GM18511 (cell line): ENCODE measurements at regions not wholly inside any gene's neighbourhood (a gene's known extent, or its start where the extent isn't known, plus 50 kb on each side); places are given as distances from the start of the nearest gene placed in this dataset.

Source experiments
- ATAC-seq: cut with Tn5 transposase; IDR thresholded peaks from one replicate; pipeline ENCODE4 v1.9.1; 2021; ENCODE audit warnings: mild to moderate bottlenecking, moderate library complexity; ENCODE audit not compliant: unreplicated experiment

DNA sequence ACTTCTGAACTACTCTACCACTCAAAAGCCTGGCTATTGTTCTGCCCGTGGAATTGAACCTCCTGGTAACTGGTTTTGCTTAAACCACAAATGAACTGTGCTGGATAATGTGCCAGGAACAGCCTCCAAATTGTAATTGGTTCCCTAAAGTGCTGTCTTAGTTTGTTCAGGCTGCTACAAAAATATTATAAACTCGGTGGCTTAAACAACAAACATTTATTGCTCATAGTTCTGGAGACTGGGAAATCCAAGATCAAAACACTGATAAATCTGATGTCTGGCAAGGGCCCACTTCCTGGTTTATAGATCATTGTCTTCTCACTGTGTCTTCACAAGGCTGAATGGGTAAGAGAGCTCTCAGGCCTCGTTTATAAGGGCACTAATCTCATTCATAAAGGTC lies 149.2 kb upstream of the NCKAP5 start:
- no peak for ATAC-seq

DNA sequence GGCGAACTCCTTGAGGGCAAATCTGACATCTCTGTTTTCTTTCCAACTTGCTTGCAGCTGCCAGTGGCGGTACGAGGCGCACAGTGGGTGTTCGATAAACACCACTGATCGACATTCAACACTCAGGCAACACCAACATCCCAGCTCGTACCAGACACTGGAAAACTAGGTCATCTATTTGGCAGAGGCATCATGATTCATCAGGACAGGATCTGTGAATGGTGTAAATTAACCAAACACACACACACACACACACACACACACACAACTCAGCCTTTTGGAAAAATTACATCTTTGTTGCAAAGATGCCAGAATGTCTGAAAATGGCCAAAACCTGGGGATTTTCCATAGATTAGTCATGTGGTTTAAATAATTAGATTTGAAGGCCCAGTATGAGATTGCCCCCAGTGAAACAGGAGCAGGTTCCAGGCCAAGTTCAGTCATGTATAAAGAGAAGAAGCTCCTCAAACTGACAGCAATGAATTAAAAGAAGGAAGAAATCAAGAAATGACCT lies 150.5 kb upstream of the NCKAP5 start:
- no peak for ATAC-seq

DNA sequence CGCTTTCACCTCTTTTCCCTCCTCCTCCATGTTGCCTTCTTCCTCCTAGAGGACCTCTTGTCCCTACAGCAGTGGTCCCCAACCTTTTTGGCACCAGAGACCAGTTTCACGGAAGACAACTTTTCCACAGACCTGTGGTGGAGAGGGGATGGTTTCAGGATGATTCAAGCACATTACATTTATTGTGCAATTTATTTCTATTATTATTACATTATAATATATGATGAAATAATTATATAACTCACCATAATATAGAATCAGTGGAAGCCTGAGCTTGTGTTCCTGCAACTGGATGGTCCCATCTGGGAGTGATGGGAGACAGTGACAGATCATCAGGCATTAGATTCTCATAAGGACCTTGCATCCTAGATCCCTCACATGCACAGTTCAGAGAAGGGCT lies 152.2 kb upstream of the NCKAP5 start:
- ATAC-seq, result no peak

DNA sequence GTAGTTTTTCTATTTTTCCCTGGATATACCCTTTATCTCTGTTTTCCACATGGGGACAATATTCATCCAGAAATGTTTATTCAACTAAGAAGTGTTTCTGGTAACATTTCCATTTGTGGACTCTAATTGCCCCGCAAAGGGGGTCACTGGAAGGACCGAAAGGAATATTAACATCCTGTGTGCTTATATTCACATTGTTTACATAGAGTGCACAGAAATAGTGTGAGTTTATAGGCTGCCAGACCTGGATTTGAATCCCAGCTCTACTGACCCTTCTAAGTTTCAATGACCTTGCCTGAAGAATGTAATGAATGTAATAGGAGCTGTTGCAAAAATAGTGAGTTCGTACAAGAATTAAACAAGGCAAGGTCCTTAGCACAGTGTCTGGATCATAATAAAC lies 152.9 kb upstream of the NCKAP5 start:
- ATAC-seq, result no peak

DNA sequence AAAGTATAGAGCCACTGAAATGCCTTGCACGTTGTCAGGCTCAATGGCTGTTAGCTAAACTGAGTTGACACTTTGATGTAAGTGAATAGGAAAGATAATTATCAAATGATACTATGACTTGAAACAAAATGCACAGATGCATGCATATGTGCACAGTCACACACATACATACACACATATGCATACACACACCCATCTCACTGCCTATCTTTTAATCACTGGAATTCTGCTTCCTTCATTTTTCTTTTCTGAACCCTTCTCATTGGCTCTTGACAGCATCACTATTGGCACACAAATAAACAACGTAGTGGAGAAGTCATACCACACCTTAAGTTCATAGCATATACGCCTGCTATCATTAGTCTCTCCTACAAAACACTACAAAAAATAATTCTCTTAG lies 154.9 kb upstream of the NCKAP5 start:
- no peak for ATAC-seq

DNA sequence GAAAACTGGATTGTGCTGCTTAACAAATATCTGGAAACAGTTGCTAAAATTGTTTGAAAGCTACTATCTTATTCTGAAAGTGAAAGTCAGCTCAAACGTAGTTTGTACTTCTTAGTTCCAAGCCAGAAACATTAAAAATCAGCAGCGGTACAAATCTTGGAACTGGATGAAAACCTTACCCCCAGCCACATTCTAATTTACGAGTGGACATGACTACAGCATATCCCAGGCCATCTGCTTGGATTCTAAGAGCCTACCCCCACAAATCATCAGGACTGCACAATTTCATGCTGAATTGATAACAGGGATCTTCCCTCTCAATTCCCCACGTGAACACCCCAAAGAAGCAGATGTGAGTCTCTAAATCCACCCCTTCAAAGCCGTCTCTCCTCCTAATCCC lies 158.7 kb upstream of the NCKAP5 start:
- no peak for ATAC-seq

DNA sequence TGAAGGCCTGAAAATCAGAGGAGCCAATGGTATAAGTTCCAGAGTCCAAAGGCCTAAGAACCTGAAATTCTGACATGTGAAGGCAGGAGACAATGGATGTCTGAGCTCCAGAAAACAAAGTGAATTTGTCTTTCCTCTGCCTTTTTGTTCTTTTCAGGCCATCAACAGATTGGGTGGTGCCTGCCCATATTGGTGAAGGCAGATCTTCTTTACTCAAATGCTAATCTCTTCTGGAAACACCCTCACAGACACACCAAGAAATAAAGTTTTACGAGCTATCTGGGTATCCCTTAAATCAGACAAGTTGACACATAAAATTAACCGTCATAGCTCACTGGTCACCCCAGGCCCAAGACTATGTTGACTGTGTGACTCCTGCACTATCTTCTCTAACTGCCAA lies 163.8 kb upstream of the NCKAP5 start:
- ATAC-seq, result no peak

DNA sequence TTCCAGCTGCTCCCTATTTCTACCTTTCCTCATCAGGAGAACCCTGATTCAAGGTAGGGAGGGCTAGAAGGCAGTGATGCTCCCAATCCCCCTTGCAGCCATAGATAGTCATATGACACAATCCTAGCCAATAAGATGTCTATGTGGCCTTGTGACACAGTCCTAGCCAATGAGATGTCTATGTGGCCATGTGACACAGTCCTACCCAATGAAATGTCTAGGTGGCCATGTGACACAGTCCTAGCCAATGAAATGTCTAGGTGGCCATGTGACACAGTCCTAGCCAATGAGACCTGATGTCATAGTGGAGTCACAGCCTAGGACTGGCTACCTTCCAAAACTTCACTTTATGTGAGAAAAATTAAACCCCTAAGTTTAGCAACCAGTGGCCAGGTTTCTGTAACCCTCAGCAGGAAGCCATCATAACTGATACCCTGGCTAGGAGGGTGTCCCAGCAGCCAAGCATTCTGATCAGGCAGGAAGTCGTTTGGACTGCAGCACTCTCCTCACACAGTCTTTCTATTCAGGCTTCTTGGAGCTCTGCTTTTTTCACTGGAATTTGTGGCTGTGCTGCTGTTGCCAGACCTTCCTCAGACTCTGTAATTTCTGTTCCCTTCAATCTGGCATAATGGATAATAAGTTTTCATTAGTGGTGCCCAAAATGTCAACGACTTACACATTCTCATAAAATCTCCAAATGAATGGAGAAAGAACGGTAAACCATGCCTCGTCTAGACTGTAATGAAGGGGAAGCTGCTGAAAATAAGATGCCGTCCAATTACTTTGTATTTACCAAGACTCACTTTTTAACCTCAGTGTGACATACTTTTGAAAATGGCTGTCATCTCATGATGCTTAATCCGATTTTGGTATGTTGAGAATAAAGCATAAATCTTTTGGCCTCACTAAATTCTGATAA lies 165.0 kb upstream of the NCKAP5 start:
- ATAC-seq, result no peak

DNA sequence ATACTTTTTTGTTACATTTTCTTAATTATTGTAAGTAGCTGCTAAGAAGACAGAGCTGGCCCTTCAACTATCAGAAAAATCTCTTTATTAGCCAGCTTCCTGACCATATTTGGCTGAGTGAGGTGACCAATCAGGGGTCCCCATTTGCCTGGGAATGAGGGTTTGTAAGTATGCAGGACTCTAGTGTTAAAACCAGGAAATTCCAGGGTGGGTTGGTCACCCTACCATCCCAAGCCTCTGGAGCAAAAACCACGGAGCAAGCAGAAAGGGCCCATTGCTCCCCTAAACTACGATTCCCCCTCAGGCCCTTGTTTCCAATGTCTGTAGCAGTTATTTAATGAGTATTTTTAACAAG lies 165.6 kb upstream of the NCKAP5 start:
- no peak for ATAC-seq

DNA sequence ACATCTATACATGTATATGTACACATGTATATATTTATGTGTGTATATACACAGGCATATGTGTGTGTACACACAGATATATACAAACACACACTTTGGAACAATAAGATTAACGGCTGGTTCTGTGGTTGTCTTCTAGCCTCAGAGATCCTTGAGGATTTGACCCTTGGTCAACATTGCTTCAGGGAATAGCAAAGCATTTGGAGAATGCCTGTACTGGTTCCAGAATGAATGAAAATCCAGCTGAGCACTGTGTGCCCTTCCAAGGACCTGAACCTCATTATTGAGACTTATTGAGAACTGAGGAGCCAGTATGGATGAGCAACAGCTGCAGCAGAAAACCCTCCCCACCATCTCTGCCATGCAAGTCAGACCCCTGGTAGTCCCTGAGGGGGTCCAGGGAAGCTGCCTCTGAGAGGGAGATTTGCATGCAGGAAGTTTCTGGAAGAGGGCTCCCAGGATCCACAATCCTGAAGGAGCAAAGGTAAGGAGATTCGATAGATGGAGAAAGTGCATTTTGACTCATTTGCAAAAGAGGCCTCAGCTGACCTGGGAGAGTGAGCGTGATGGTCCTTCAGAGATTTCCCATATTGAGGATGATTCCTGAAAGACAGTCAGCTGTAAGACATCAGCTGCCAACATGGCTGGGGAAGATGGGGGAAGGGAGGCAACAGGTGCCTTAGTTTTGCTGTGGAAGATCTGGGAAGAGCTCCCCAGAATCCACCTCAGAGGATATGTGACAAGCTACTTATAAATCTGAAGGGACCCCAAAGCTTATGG lies 166.6 kb upstream of the NCKAP5 start:
- no peak for ATAC-seq

DNA sequence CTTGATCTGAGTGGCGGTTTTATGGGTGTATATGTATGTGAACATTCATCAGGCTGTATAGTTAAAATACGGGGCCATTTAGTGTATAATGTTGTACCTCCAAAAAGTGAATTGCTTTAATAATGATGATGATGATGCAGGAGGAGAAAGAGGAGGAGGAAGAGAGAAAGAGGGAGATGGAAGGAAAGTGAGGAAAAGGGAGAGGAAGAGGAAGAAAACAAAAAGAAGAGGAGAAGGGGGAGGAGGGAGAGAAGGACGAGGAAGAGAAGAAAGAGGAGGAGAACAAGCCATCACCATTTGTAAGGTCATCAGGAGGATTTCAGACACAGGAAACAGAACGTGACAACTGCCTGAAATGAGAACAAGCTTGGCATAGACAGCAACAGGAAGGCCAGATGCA lies 168.4 kb upstream of the NCKAP5 start:
- no peak for ATAC-seq

DNA sequence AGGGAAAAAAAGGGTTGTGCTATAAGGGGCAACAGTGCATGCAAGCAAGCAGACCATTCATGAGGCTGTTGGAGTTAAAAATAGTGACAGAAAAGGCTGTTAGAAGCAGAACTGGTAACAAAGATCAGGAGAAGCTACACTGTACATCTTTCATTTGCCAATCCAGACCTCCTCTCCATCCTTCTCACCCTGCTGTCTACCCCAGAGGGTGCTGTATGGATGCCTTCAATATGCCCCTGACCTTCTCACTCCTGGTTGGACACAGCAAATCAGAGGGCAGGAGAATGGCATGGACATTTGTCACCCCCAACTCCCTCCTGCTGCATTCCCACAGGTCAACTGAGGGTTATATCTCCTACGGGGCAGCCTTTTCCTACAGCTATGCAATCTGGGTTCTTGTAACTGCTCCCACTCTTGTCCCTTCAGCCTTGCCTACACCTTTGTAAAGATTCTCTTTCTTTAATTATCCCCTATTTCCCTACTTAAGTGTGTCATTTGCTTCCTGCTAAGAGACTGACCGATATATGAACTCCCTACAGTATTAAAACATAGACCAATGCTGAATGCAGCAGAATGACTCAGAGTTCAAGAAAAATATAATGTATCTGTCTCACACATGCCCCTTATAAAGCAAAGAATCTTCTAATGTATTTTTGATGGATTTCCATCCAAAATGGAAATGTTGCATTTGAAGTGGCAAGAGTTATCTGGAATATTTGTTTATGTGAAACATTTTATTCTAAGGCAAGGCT lies 169.2 kb upstream of the NCKAP5 start:
- no peak for ATAC-seq

DNA sequence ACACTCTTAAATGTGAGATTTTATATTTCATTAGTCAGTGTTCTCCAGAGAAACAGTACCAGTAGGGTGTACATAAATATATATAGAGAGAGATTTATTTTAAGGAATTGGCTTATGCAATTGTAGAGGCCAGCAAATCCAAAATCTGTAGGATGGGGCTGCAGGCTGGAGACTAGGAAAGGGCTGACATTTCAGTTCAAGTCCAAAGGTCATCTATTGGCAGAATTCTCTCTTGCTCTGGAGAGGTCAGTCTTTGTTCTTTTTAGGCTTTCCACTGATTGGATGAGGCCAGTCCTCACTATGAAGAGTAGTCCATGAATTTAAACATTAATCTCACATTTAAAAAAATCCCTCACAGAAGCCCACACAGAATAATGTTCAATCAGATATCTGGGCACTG lies 170.8 kb upstream of the NCKAP5 start:
- no peak for ATAC-seq

DNA sequence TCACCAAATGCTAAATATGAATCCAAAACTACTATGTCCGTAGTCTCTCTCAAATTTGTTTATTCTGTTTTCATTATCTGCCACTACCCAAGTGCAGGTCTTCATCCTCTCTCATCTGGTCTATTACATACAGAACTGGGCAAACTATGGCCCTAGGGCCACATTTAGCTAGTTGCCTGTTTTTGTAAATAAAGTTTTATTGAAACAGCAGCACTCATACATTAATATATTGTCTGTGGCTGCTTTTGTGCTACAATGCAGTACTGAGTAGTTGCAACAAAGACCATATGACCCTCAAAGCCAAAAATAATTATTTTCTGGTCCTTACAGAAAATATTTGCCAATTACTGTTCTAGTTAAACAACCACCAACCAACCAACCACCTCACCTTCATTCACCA lies 172.2 kb upstream of the NCKAP5 start:
- no peak for ATAC-seq

DNA sequence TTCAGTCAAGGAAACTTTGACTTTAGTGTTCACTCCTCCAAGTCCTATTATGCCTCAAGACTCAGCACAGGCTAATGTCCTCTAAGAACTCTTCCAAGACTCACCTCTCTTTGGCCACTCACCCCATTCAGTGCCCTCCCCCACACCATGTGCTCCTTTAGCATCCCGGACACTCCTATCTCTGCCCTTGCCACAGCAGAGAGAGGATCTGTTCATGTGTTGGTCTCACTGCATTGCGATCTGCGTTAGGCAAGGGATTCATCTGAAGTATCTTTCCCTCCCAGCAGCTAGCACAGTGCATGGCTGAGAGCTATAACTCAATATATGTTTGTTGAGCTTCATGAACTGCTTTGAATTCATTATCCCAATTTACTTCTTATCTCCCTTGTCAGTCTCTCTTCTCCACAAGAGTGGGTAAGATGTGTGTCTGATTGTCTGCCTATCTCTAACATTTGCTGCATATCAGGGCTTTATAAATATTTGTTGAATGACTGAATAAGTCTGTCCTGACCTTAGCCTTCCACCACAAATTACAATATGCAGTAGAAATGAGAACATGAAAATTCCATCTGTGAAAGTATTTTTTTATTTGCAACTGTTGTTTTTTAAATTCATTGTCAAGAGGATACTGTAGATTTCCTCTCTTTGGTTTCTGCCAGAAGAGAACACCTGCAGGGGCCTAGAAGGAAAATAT lies 179.9 kb upstream of the NCKAP5 start:
- no peak for ATAC-seq

DNA sequence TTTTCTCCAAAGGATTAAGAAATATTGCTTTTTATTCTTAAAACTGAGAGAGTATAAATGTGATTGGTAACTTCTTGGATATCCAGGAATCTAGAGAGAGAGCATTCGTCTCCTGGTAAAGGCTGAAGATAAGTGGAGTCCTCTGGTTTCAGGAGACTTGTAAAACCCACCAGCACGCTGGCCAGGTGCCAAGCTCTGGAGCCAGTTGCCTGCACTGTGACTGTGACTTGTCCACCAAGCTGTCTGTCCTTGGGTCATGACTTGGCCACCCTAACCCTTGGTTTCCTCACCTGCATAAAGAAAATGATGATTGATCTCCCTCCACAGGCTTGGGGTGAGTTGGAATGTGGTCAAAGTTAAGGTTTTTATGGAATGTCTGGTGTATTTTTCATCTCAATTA lies 185.4 kb upstream of the NCKAP5 start:
- ATAC-seq, result no peak

DNA sequence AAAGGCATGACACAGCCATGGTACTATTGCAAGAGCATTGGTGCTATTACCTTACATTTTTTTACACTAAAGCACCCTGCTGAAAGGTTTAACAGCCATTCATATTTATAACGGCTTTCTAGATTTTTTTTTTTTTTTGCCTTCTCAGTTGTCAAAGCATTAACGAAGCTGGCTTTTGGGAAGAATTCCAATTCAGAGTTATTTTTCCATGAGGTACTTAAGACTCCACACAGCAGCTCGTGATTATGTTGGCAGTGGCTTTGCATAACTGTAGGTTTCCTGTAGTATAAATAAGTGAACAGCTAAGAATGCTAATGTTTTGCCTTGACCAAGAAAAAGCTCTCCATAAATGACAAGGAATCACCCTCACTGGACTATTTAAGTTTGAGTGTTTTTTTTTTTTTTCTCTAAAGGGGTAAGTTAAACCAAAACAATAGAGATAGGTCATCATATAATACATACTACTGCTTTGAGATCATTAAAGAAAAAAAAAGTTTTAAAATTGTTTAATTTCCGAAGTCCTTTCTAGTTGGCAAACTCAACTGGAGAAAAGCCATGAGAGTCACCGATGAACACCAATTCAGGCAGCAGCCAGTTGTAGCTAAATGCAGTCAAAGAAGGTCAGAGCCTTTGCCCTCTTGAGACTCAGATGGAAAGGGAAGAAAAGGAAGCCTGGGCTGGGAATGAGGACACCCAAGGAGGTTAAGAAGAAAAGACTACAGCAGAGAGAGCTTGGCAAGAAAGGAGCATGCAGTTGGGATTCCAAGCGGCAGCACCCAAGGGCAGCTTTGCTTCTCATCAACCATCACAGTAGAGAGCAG lies 187.4 kb upstream of the NCKAP5 start:
- no peak for ATAC-seq

DNA sequence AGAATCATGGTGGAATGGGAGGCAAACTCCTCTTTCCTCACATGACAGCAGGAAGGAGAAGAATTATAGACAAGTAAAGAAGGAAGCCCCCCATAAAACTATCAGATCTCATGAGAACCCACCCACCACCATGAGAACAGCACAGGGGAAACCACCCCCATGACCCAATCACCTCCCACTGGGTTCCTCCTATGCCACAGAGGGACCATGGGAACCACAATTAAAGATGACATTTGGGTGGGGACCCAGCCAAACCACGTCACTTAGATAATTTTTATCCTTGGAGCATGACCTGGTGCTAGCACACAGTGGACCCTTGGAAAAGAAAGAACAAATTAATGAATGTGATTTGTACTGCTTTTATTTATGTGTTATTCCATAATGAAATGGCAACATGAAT lies 188.6 kb upstream of the NCKAP5 start:
- no peak for ATAC-seq

DNA sequence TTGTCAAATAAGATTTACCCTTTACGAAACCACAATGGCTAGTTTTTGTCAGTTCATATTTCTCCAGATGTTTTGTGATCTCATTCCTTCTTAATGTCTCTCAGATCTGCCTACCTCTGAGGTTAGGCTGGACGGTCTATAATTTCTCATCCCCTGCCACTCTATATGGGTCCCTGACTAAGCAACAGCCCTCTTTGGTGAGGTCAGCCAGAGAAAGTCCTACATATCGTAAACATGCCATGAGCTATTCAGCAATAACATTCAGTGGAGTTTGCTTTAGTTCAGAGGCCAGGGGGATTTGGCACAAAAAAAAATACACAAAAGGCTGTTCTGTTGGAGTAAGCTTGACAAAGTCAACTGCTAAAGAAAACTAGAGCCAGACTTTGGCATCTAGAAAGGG lies 192.1 kb upstream of the NCKAP5 start:
- no peak for ATAC-seq

DNA sequence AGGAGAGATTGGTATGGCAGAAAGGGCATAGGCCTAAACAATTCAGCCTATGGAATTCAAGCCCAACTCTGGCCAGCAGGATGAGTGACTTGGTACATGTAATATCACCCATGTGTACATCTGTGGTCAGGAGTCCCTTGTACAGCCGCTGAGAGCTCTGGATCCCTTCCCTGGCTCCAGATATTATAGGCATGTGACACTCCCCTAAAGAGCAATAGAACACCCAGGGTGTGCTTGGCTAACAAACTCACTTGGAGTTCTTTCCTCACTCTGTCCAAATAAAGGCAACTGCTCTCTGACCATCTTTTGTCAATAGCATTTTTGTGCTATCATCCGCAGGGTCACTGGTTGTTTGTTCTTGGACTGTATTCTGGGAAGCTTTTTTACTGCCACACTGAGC lies 197.4 kb upstream of the NCKAP5 start:
- ATAC-seq, result no peak
